Suprapubic skin (tissue), 4 donors: ENCODE measurements at regions not wholly inside any gene's neighbourhood (a gene's known extent, or its start where the extent isn't known, plus 50 kb on each side); places are given as distances from the start of the nearest gene placed in this dataset.

Experiments
- CTCF ChIP-seq, 2 donors: fragments of 200-600 bp in 1 of 2; fragments of 450-650 bp in 1 of 2; sonication (generic) in 1 of 2; IDR thresholded peaks; one replicate each; pipeline ENCODE4 v1.5.1; 2016 to 2019; ENCODE audit warnings: antibody characterized with exemption in 2 of 2, mild to moderate bottlenecking in 1 of 2, moderate library complexity in 1 of 2
- EP300 ChIP-seq: sonication (generic); formaldehyde crosslinking; IDR thresholded peaks from one replicate; pipeline ENCODE4 v1.6.1; 2017; ENCODE audit warnings: antibody characterized with exemption
- POLR2A ChIP-seq, 2 donors: fragments of 450-650 bp; IDR thresholded peaks; one replicate each; pipeline ENCODE4 v1.6.1; 2017; ENCODE audit warnings: antibody characterized with exemption in 2 of 2, mild to moderate bottlenecking in 2 of 2, moderate library complexity in 2 of 2
- POLR2AphosphoS5 ChIP-seq, 3 donors: sonication (generic); formaldehyde crosslinking; IDR thresholded peaks; one replicate each; pipeline ENCODE4 v1.6.1; 2017; ENCODE audit warnings: antibody characterized with exemption in 3 of 3

GRCh38 chr4:34932591-34932990, 1311.7 kb downstream of the ARAP2 start:
- TF ChIP-seq POLR2AphosphoS5 (IDR thresholded peaks at IDR 0.05) (no peak), CTCF (IDR thresholded peaks at IDR 0.05) (no peak), POLR2A (IDR thresholded peaks at IDR 0.05) (no peak), EP300 (no peak)
